ENCODE measurements at regions not wholly inside any gene's neighbourhood (a gene's known extent, or its start where the extent isn't known, plus 50 kb on each side); places are given as distances from the start of the nearest gene placed in this dataset.

DNA sequence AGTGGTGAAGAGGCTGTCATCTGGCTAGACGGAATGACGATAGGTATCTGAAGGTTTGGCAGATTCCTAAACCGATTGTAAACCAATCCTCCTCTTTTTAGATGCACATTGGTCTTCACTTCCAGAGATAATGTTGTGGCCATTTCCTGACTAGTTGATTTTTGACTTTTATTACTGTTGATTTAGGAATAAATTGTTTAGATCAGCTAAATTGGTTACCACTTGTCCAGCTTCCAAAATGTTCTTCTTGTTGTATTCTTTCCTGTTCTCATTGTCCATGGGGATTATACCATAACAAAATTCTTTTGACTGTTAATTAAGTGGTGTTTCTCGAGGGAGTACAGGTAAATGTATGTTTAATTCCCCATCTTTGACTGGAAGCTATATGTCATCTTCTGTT is 119.7 kb downstream of the MACROH2A1 start:
- Histone ChIP-seq H3K27me3 (replicated peaks; ENCODE audit: control insufficient read depth, insufficient read depth, low read length) (no peaks in the 10 kb centered on the region), H3K36me3 (ENCODE audit: control insufficient read depth, insufficient read depth, low read length) (no peaks in the 10 kb centered on the region), H3K4me3 (replicated peaks; ENCODE audit: low read depth, low read length) (no peak overlapping the region)
- TF ChIP-seq, protein P1, sequence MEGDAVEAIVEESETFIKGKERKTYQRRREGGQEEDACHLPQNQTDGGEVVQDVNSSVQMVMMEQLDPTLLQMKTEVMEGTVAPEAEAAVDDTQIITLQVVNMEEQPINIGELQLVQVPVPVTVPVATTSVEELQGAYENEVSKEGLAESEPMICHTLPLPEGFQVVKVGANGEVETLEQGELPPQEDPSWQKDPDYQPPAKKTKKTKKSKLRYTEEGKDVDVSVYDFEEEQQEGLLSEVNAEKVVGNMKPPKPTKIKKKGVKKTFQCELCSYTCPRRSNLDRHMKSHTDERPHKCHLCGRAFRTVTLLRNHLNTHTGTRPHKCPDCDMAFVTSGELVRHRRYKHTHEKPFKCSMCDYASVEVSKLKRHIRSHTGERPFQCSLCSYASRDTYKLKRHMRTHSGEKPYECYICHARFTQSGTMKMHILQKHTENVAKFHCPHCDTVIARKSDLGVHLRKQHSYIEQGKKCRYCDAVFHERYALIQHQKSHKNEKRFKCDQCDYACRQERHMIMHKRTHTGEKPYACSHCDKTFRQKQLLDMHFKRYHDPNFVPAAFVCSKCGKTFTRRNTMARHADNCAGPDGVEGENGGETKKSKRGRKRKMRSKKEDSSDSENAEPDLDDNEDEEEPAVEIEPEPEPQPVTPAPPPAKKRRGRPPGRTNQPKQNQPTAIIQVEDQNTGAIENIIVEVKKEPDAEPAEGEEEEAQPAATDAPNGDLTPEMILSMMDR (IDR thresholded peaks at IDR 0.05; ENCODE audit: insufficient read depth, low read length, poor library complexity, severe bottlenecking): no peak
- DNase-seq (ENCODE audit: extremely low read depth, insufficient read length): no peak

DNA sequence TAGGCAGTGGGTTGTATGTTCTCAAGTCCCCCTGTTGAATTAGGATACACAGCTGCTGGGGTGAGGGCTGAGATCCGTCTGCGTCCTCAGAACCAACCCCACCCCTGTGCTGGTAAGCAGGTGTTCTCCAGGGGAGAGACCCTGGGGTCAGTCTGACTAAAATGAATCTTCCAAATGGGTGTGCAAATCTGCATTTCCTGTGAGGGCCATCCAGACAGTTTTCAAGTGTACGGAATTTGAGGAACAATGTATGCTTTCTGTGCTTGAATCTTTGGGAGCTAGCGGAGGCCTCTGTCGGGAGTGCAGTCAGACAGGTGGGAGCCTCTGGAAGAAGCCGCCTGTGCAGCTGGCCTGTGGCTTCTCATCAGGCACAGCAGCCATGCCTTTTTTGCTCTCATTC is 122.9 kb downstream of the MACROH2A1 start:
- Histone ChIP-seq H3K4me3 (replicated peaks; ENCODE audit: low read depth, low read length) (no peak overlapping the region), H3K27me3 (replicated peaks; ENCODE audit: control insufficient read depth, insufficient read depth, low read length) (peaks cover 4% of the 10 kb centered on the region), H3K36me3 (ENCODE audit: control insufficient read depth, insufficient read depth, low read length) (no peaks in the 10 kb centered on the region)
- DNase-seq (ENCODE audit: extremely low read depth, insufficient read length): no peak
- TF ChIP-seq, protein P1 (IDR thresholded peaks at IDR 0.05; ENCODE audit: insufficient read depth, low read length, poor library complexity, severe bottlenecking): no peak

DNA sequence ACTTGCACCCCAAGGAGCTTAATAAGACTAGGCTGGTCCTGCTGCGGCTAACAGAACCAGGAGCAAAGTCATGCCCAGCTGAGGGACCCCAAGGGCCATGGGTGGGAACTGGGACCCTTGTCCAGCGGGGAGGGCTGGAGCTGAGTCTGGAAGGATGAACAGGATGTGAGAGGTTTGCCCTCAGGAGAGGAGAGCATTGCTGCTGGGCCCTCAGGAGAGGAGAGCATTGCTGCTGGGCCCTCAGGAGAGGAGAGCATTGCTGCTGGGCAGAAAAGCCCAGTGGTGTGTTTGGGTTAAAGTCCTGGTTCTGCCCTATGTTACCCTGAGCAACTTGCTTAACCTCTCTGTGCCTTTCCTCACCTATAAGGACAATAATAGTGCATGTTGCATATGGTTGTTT is 125.8 kb downstream of the MACROH2A1 start:
- TF ChIP-seq, protein P1 (IDR thresholded peaks at IDR 0.05; ENCODE audit: insufficient read depth, low read length, poor library complexity, severe bottlenecking): no peak
- DNase-seq (ENCODE audit: extremely low read depth, insufficient read length): no peak
- H3K27me3 ChIP-seq (replicated peaks; ENCODE audit: control insufficient read depth, insufficient read depth, low read length): peaks cover 4% of the 10 kb centered on the region
- H3K4me3 ChIP-seq (replicated peaks; ENCODE audit: low read depth, low read length): no peak overlapping the region
- H3K36me3 ChIP-seq (ENCODE audit: control insufficient read depth, insufficient read depth, low read length): no peaks in the 10 kb centered on the region

DNA sequence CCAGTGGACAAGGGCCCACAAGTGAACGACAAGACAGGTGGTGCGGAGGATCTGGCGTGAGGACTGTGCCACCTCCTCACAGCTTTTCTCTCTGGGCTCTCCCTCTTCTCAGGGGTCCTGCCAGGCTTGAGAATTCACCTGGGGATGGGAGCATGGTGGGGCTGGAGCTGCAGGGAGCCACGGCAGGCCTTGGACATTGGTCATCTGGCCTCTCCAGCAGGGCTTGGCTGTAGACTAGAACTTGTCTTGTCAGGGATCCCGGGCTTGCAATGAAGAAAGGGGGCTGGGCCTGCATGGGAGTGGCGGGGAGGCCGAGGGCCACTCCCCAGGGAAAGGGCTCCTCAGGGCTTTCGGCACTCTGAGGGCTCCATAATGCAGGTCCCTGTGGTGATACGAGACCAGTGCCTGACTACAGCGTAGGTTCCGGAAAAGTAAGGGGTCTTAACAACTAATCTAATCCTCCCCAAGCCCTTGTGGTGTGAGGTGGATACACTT is 126.7 kb downstream of the MACROH2A1 start:
- no peak for DNase-seq (ENCODE audit: extremely low read depth, insufficient read length)
- no peak overlapping the region for H3K4me3 ChIP-seq (replicated peaks; ENCODE audit: low read depth, low read length)
- H3K36me3 ChIP-seq (ENCODE audit: control insufficient read depth, insufficient read depth, low read length): no peaks in the 10 kb centered on the region
- TF ChIP-seq, protein P1 (IDR thresholded peaks at IDR 0.05; ENCODE audit: insufficient read depth, low read length, poor library complexity, severe bottlenecking): no peak
- peaks cover 4% of the 10 kb centered on the region for H3K27me3 ChIP-seq (replicated peaks; ENCODE audit: control insufficient read depth, insufficient read depth, low read length)

DNA sequence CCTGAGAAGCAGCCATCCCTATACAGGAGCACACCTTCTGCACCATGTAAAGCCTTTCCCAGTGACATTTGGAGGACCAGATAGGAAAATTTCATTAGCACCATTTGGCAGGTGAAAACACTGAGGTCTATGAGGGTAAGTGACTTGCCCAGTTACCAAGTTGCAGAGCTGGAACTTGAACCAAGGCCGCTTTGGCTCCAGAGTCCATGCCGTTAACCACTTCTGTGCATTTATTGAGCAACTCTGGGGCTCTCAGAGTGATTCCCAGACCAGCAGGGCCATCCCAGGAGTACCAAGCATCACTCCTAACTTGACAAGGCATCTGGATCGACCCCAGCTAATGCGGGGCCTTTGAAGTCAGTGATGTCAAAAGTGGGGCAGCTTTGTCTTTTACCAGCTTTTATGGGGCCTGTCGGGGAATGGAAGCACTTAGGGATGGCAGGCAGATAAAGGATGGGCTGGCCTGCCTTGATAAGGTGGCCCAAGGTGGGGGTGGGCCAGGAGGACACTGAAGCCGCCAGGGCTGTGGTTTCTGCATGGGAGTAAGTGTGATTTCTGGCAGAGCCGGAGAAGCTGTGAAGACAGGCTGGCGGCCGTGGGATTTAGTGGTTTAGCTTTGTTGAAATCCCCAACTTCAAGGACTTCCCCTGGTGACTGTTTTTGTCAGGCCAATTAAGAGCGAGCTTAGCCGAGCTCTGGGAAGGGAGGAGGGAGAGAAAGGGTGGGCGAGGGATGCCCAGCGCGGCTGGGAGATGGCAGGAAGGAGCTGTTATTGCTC is 127.3 kb downstream of the MACROH2A1 start:
- H3K27me3 ChIP-seq (replicated peaks; ENCODE audit: control insufficient read depth, insufficient read depth, low read length): peaks cover 4% of the 10 kb centered on the region
- H3K4me3 ChIP-seq (replicated peaks; ENCODE audit: low read depth, low read length): no peak overlapping the region
- TF ChIP-seq, protein P1 (IDR thresholded peaks at IDR 0.05; ENCODE audit: insufficient read depth, low read length, poor library complexity, severe bottlenecking): no peak
- no peaks in the 10 kb centered on the region for H3K36me3 ChIP-seq (ENCODE audit: control insufficient read depth, insufficient read depth, low read length)
- no peak for DNase-seq (ENCODE audit: extremely low read depth, insufficient read length)

Measured in GM06990 (cell line).